ENCODE measurements at regions not wholly inside any gene's neighbourhood (a gene's known extent, or its start where the extent isn't known, plus 50 kb on each side); places are given as distances from the start of the nearest gene placed in this dataset.

GRCh38 chr3:34475851-34476250 is 677.4 kb downstream of the PDCD6IP start:
- TF ChIP-seq CTCF (IDR thresholded peaks at IDR 0.05) (no peak), REST (IDR thresholded peaks at IDR 0.05; ENCODE audit: insufficient read depth in 1 of 2, low read depth in 2 of 2, low read length in 1 of 2) (no peak)
